ENCODE measurements at regions not wholly inside any gene's neighbourhood (a gene's known extent, or its start where the extent isn't known, plus 50 kb on each side); places are given as distances from the start of the nearest gene placed in this dataset.

DNA sequence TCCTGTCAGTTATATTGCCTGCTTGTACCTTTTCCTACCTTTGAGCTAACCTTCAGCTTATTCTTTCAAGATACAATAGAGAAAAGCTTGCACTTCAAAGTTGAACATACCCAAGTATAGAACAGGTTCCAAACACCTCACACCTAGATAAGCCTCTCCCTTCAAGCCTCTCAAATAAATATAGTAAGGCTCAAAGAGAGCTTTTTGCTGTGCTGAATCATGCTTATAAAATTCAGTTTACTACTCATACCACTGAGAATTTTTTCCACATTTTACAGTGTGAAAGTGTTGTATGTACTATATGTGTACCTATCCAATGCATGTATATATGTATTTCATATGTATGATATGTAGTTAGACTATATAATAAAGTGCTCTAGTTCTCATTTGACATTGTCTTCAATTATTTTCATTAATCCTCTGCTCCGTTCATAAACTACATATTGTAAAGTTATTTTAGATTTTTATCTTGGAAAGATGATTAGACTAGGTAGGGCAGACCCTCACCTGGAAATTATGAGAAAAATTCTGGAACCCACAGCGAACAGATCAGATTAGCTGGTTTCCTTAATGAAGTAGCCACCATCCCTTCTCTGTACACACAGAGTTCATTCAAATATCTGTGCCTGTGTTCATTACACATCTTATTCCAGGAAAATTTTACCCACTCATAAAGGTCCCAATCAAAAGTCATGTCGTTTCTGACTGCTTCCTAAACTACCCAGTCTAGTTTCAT lies 149.2 kb upstream of the RGMB start:
- intact Hi-C loops (cut with micrococcal nuclease), result no loop called here
- no peak for DNase-seq
- no peaks in the 10 kb centered on the region for H3K27me3 Mint-ChIP-seq
- CTCF ChIA-PET, result no interaction called here
- POLR2A ChIA-PET, result no interaction called here
- no peaks in the 10 kb centered on the region for H3K4me1 Mint-ChIP-seq
- H3K27ac Mint-ChIP-seq, result no peak overlapping the region
- H3K4me3 Mint-ChIP-seq, result no peak overlapping the region
- TF ChIP-seq, protein P1, sequence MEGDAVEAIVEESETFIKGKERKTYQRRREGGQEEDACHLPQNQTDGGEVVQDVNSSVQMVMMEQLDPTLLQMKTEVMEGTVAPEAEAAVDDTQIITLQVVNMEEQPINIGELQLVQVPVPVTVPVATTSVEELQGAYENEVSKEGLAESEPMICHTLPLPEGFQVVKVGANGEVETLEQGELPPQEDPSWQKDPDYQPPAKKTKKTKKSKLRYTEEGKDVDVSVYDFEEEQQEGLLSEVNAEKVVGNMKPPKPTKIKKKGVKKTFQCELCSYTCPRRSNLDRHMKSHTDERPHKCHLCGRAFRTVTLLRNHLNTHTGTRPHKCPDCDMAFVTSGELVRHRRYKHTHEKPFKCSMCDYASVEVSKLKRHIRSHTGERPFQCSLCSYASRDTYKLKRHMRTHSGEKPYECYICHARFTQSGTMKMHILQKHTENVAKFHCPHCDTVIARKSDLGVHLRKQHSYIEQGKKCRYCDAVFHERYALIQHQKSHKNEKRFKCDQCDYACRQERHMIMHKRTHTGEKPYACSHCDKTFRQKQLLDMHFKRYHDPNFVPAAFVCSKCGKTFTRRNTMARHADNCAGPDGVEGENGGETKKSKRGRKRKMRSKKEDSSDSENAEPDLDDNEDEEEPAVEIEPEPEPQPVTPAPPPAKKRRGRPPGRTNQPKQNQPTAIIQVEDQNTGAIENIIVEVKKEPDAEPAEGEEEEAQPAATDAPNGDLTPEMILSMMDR (IDR thresholded peaks at IDR 0.05), result no peak
- peaks cover 4% of the 10 kb centered on the region for H3K9me3 Mint-ChIP-seq
- no peaks in the 10 kb centered on the region for H3K36me3 Mint-ChIP-seq (ENCODE audit: low read depth)
- ATAC-seq (ENCODE audit: low read depth), result no peak

DNA sequence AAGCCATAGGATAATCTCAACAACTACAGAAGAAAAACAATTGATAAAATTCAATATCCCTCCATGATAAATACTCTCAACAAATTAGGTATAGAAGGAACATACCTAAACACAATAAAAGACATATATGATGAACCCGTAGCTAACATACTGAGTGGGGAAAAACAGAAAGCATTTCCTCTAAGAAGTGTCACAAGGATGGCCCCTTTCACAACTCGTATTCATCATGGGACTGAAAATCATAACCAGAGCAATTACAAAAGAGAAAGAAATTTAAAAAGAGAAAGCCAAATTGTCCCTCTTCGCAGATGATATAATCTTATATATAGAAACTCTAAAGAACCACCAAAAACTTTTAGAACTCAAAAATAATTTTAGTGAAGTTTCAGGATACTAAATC lies 146.3 kb upstream of the RGMB start:
- intact Hi-C loops (cut with micrococcal nuclease), result no loop called here
- POLR2A ChIA-PET, result interaction anchor here (0.7 kb wide), 1 partner anchor 657 kb away, joined by 3 read pairs; no protein-coding TSS in a partner anchor
- CTCF ChIA-PET, result no interaction called here
- ATAC-seq (ENCODE audit: low read depth), result no peak
- H3K4me3 Mint-ChIP-seq, result no peak overlapping the region
- TF ChIP-seq, protein P1 (IDR thresholded peaks at IDR 0.05), result no peak
- no peaks in the 10 kb centered on the region for H3K36me3 Mint-ChIP-seq (ENCODE audit: low read depth)
- H3K4me1 Mint-ChIP-seq, result no peaks in the 10 kb centered on the region
- H3K27ac Mint-ChIP-seq, result no peak overlapping the region
- H3K27me3 Mint-ChIP-seq, result no peaks in the 10 kb centered on the region
- DNase-seq, result no peak
- peaks cover 5% of the 10 kb centered on the region for H3K9me3 Mint-ChIP-seq

DNA sequence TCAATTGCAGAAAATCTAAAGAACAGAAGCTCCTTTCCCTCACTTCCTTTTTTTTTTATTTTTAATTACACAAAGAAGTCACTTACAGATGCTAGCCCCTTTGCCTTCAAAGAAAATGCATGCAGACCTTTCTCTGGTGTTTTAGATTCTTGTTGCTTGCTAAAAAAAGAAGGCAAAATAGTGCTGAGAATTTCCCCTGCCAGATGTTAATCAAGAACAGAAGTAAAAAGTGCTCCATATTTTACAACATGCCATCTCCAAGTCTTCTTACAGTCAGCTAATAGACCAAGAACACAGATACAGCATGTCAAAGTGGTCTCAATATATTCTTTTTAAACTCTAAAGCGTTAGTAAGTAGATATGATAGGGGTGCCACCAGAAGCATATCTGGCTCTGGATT lies 142.8 kb upstream of the RGMB start:
- CTCF ChIA-PET, result no interaction called here
- H3K27ac Mint-ChIP-seq, result no peak overlapping the region
- no peaks in the 10 kb centered on the region for H3K27me3 Mint-ChIP-seq
- DNase-seq (no peak), ATAC-seq (ENCODE audit: low read depth) (no peak)
- peaks cover 5% of the 10 kb centered on the region for H3K9me3 Mint-ChIP-seq
- POLR2A ChIA-PET, result no interaction called here
- no peaks in the 10 kb centered on the region for H3K36me3 Mint-ChIP-seq (ENCODE audit: low read depth)
- H3K4me3 Mint-ChIP-seq, result no peak overlapping the region
- H3K4me1 Mint-ChIP-seq, result no peaks in the 10 kb centered on the region
- TF ChIP-seq, protein P1 (IDR thresholded peaks at IDR 0.05), result no peak
- intact Hi-C loops (cut with micrococcal nuclease), result no loop called here

DNA sequence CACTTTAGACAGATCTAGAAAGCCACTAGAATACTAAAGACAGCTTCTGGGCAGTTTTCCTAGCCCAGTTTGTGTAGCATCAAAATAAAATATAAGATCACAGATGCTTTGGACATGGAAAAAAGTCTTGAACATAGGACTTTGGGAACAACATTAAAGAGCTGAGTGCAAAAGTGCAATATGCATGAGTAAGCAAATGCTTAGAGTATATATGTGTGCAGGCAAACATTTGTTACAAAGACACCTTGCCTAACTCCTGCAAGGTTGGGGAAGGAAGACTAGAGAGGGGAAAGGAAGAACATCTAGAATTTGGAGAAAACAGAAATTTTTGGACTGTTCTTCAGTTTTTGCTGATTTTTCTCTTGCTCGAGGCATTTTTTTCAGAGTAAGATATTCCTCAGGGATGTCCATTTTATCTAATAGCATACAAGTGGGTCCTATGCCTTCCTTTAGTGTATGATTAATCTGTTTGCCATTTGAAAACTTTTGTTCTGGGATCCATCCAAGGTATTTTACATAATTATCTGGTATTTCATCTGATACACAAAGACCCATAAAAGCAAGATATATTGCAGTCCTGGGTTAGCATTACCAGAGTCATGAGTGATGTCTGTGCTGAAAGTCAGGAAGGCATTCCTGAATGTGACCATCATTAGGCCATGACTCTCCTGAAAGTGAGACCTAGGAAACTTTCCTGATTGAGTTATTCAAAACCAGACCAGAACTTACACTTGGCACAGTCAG lies 142.0 kb upstream of the RGMB start:
- no peaks in the 10 kb centered on the region for H3K27me3 Mint-ChIP-seq

DNA sequence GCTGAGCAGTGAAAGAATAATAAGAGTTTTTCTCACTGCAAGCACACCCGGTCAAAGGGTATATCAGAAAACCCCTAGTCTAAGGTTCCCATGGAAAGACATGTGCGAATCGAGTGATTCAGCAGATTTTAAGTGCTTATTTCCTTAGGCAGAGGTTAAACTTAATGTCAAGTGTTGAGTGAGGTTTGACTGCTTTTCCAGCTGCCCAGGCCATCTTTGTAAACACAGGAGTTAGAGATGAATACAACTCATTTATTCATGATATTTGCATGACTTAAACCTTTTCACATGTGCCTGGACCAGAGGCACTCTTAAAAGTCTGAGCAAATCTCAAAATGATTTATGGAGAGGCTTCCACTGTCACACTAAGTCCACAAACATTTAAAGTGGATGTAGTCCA lies 137.8 kb upstream of the RGMB start:
- no peak overlapping the region for H3K27ac Mint-ChIP-seq
- DNase-seq (no peak), ATAC-seq (ENCODE audit: low read depth) (no peak)
- intact Hi-C loops (cut with micrococcal nuclease), result no loop called here
- H3K36me3 Mint-ChIP-seq (ENCODE audit: low read depth), result no peaks in the 10 kb centered on the region
- no peaks in the 10 kb centered on the region for H3K9me3 Mint-ChIP-seq
- TF ChIP-seq, protein P1 (IDR thresholded peaks at IDR 0.05), result no peak
- H3K27me3 Mint-ChIP-seq, result no peaks in the 10 kb centered on the region
- H3K4me1 Mint-ChIP-seq, result no peaks in the 10 kb centered on the region
- ChIA-PET POLR2A (no interaction called here), CTCF (no interaction called here)
- H3K4me3 Mint-ChIP-seq, result no peak overlapping the region

More for the DNA sequence above, 142.0 kb upstream of the RGMB start:
- TF ChIP-seq, protein P1 (IDR thresholded peaks at IDR 0.05), result no peak
- H3K27ac Mint-ChIP-seq, result no peak overlapping the region
- POLR2A ChIA-PET, result no interaction called here
- H3K4me1 Mint-ChIP-seq, result no peaks in the 10 kb centered on the region
- ATAC-seq (ENCODE audit: low read depth) (no peak), DNase-seq (no peak)
- H3K36me3 Mint-ChIP-seq (ENCODE audit: low read depth), result no peaks in the 10 kb centered on the region
- intact Hi-C loops (cut with micrococcal nuclease), result no loop called here
- CTCF ChIA-PET, result no interaction called here
- peaks cover 5% of the 10 kb centered on the region for H3K9me3 Mint-ChIP-seq
- H3K4me3 Mint-ChIP-seq, result no peak overlapping the region

Data from activated B cell treated with CpG ODN at 0.5 μM for 24 hours (primary cell).